CD4-positive, alpha-beta T cell treated with Interleukin-2 at 100 ng/mL for 4 hours (primary cell): ENCODE measurements at regions not wholly inside any gene's neighbourhood (a gene's known extent, or its start where the extent isn't known, plus 50 kb on each side); places are given as distances from the start of the nearest gene placed in this dataset.
"Not testable (repeated sequence)": the region's sequence is repeated elsewhere in the genome, so short reads cannot be mapped to it uniquely, and the experiment has no call there.

ENCODE experiments used
- DNase-seq: peaks from one replicate; pipeline ENCODE4 v3.0.0-alpha.2; 2020; ENCODE audit warnings: low spot score

- no peak for DNase-seq
Measured at GRCh38 chr1:98575955-98576354, 85.6 kb upstream of the SNX7 start.

- DNase-seq: no peak
Measured at GRCh38 chr1:98565951-98566350, 95.6 kb upstream of the SNX7 start.

GRCh38 chr1:98559291-98559690 lies 102.2 kb upstream of the SNX7 start:
- DNase-seq: no peak

DNA sequence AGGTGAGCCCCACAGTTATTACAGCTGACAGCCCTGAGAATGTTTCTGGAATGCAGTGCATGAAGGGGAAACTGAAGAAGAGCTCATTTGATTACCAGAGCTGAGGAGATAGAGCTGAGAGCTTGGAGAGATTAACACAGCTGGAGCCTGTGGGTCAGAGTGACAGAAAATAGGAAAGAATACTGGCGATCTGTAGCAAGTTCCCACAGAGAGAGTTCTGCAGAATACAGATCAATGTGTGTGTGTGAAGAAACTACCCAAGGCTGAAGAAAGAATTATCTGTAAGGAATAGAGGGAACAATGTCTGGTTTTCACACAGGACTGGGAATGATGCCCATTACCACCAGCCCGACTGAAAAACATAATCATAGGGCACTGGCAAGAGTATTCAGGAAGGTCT lies 103.6 kb upstream of the SNX7 start:
- no peak for DNase-seq

- peak; percentile 1 for DNase-seq
Measured at GRCh38 chr1:98556521-98557158, 104.9 kb upstream of the SNX7 start.

- no peak for DNase-seq
Measured at GRCh38 chr1:98555814-98556213, 105.7 kb upstream of the SNX7 start.

DNA sequence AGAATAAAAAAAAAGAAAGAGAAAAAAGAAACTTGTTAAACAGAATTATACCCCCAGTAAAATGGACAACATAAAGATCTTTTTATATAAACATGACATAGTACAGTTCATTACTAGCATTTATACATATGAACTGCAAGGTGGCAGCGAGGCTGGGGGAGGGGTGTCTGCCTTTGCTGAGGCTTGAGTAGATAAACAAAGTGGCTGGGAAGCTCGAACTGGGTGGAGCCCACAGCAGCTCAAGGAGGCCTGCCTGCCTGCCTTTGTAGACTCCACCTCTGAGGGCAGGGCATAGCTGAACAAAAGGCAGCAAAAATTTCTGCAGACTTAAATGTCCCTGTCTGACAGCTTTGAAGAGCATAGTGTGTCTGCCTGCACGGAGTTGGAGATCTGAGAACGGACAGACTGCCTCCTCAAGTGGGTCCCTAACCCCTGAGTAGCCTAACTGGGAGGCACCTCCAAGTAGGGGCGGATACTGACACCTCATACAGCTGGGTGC lies 108.9 kb upstream of the SNX7 start:
- DNase-seq: not testable (repeated sequence)

DNA sequence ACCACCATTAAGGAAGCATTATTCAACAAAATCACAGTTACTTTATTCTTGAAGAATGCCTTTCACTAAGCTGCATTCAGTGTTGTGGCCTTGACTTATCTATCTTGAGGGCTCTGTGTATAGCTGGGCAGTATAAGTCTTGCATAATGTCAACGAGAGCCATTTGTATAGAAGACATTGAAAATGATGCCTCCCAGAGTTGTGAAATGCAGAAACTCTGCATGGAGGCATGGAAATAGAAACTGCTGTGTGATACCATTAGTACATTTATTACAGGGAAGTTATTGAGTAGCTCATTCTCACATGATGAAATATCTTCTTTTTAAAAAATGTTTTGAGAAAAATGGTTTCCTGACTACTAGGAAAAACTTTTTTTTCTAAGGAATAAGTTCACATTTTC lies 111.4 kb upstream of the SNX7 start:
- no peak for DNase-seq

DNA sequence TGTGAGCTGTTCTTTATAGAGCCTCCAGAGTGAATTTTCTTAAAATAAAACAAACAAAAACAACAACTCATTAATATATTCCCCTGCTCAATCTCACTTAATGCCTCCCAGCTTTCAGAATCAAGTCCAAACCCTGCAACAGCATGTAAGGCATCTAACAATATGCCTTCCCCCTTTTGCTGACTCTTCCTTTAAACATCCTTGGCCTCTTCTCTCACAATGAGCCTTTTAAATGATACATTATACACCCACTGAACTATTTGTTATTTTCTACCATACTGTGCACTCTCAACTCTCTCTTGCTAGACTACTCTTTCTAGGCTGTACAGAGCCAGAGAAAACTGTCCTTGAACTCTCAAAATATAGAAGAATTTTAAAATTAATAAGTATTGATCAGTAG lies 115.2 kb upstream of the SNX7 start:
- no peak for DNase-seq

- DNase-seq: no peak
Measured at GRCh38 chr1:98538106-98538505, 123.4 kb upstream of the SNX7 start.

GRCh38 chr1:98523256-98523655 lies 138.3 kb upstream of the SNX7 start:
- DNase-seq: no peak

- DNase-seq: no peak
Measured at GRCh38 chr1:98516306-98516705, 145.2 kb upstream of the SNX7 start.

DNA sequence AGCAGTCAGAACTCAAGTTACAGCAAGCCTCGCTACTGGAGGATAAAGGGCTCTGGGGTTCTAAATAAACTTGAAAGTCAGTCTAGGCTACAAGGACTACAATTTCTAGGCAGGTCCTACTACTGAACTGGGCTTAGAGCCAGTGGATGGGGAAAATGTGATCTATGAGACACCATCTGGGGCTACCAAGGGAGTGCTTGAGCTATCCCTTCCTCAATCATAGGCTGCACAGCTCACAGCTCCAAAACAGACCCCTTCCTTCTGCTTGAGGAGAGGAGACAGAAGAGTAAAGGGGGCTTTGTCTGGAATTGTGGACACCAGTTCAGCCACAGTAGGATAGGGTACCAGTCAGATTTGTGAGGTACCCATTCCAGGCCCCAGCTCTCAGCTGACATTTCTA lies 145.8 kb upstream of the SNX7 start:
- DNase-seq: no peak

DNA sequence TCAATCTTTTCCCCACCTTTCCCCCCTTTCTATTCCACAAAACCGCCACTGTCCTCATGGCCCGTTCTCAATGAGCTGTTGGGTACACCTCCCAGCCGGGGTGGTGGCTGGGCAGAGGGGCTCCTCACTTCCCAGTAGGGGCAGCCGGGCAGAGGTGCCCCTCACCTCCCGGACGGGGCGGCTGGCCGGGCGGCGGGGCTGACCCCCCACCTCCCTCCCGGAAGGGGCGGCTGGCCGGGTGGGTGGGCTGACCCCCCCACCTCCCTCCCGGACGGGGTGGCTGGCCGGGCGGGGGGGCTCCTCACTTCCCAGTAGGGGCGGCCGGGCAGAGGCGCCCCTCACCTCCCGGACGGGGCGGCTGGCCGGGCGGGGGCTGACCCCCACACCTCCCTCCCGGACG lies 149.3 kb upstream of the SNX7 start:
- DNase-seq: not testable (repeated sequence)

DNA sequence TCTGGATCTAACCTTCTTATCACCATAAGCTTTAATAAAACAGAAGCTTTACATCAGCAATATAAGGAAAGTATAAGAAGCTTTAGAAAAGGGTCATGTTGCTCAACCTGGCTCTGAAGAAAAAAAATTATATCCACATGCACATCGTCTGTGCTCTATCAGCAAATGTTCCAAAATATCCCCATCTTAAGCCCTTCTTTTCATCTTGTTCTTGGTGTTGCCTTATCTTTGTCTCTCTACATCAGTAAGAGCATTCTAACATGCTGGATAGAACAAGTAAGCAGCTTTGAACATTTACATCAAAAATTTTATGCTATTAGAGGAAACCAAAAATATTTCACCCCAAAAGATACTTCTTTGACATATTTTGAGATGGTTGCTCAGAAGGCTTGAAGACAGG lies 157.8 kb upstream of the SNX7 start:
- DNase-seq: no peak

GRCh38 chr1:98502937-98503336 lies 158.6 kb upstream of the SNX7 start:
- no peak for DNase-seq

- no peak for DNase-seq
Measured at GRCh38 chr1:98500324-98500723, 161.2 kb upstream of the SNX7 start.

- no peak for DNase-seq
Measured at GRCh38 chr1:98498651-98499050, 162.9 kb upstream of the SNX7 start.

- no peak for DNase-seq
Measured at GRCh38 chr1:98497497-98497896, 164.0 kb upstream of the SNX7 start.

- DNase-seq: no peak
Measured at GRCh38 chr1:98496256-98496995, 165.1 kb upstream of the SNX7 start.

DNA sequence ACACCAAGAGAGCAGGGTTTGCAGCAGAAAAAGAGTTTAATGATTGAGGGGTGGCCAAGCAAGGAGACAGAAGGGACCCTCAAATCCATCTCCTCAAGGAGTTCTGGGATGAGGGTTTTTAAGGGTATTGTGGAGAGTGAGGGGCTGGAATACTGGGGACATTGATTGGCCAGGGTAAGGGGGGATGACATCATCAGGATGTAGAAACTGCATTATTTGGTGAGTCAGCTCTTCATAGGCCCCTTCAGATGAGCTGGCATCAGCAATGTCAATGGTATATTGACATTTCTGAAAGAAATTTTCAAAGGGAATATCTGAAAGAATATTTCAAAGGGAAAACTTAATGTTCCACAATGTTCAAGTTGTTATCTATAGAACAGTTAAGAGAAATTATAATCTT lies 168.1 kb upstream of the SNX7 start:
- no peak for DNase-seq

- DNase-seq: no peak
Measured at GRCh38 chr1:98490099-98490498, 171.4 kb upstream of the SNX7 start.

GRCh38 chr1:98487620-98488019 lies 173.9 kb upstream of the SNX7 start:
- no peak for DNase-seq

DNA sequence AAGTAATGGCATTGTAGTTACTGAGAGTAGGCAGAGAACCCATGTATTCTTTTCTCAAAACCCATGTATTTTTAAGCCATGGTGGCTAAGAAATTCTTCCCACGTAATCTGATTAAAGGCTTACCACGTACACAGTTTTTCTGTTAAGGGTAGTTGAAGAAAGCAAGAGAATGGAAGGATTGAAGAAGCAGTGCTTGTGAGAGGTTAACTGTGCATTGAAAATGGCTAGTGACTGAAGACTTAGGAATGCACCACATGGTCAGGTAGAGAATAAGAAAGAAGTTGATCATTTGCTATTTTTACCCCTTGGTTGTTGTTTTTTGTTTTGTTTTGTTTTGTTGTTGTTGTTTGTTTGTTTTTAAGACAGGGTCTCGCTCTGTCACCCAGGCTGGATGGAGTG lies 178.9 kb upstream of the SNX7 start:
- DNase-seq: no peak
